CD1c-positive myeloid dendritic cell (primary cell): ENCODE measurements at regions not wholly inside any gene's neighbourhood (a gene's known extent, or its start where the extent isn't known, plus 50 kb on each side); places are given as distances from the start of the nearest gene placed in this dataset.

ENCODE experiments used
- DNase-seq: peaks from one replicate; pipeline ENCODE4 v3.0.0-alpha.2; 2016; ENCODE audit errors: extremely low spot score

- DNase-seq = no peak
These were observed 95.9 kb downstream of the GLUL start for GRCh38 chr1:182295697-182296096.

GRCh38 chr1:182293119-182293589 lies 98.4 kb downstream of the GLUL start:
- no peak for DNase-seq

GRCh38 chr1:182292193-182292741 lies 99.3 kb downstream of the GLUL start:
- DNase-seq = no peak

GRCh38 chr1:182291584-182292192 lies 99.9 kb downstream of the GLUL start:
- DNase-seq = no peak

DNA sequence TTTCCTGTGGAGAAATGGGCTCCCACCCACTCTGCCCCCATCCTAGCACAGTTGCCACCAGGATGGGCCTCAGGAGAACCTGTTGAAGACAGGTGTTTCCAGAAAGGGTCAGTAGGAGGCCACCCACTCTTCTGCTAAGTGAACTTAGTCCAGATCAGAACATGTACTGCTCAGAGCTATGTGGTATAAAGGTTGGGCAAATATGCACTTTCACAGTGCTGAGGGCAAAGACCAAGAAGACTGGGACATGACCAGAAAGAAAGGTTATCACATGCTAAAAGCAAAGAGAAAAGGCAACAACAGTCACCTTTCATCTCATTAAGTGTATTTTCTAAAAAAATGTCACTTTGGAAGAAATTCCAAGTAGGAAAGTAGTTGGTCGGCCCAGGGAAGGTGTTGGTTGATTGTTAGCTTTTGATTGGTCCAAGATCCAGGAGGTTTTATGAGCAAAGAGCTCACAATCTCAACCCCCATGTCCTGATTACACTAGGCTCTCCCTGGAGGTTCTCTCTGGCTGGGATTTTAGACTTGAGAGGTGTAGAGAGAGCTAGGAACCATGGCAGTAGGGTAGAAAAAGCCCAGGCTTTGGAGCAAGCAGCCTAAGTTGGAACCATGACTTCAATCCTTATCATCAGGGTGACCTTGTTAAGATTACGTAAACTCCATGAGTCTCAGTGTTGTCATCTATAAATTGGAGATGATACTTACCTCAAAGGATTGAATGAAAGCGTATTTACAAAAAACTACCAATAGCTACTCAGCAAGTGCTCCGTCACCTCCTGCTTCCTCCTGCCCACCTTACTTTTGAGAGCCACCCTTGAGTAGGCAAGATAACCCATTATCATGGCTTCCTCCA lies 102.6 kb downstream of the GLUL start:
- no peak for DNase-seq

DNA sequence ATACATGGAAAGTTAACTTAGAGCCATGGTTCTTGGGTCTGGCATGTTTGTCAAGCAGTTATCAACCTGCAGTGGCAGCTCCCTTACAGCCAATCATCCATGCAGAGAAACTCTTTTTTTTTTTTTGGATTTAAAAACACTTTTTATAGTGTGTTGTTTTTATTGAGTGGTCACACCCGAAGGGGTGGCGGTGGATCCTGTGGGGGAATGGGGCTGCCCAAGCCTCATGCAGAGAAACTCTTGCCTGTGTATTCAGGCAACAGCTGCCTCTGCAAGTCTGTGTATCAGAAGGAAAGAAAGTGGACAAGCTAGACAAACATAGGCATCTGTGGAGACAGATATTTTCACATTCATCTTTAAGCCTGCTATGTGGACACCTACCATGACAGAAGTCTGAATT lies 104.8 kb downstream of the GLUL start:
- no peak for DNase-seq

DNA sequence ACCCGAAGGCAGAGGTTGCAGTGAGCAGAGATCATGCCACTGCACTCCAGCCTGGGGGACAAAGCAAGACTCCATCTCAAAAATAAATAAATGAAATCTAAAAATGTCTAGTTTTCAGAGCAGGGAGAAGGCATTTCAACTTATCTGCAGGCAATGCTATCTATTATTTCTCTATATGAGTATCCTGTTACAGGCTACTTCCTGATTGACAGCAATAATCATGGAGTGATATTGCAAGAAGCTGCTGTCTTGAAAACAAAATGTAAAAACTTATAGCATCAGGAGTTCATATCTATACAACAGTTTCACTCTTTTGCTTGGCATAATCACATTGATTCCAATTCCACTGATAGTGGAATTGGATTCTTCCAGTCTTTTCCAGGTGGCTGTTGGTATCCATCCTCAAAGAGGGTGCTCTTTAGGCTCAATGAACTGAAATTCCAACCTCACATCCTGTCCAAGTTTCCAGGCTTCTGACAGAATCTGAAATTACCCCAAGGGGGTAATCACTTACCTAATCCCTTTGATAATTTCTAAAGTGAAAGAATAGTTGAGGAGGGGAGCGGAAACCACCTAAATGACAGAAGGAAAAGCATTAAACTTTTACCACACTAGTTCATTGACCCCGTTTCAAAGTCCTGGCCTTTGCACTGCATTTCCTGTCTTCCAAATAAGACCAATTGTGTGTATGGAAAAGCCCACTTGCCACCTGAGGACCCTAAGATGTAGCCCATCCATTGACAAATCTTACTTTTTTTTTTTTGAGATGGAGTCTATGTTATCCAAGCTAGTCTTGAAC lies 107.6 kb downstream of the GLUL start:
- DNase-seq = no peak

GRCh38 chr1:182281541-182281940 lies 110.0 kb downstream of the GLUL start:
- no peak for DNase-seq

DNA sequence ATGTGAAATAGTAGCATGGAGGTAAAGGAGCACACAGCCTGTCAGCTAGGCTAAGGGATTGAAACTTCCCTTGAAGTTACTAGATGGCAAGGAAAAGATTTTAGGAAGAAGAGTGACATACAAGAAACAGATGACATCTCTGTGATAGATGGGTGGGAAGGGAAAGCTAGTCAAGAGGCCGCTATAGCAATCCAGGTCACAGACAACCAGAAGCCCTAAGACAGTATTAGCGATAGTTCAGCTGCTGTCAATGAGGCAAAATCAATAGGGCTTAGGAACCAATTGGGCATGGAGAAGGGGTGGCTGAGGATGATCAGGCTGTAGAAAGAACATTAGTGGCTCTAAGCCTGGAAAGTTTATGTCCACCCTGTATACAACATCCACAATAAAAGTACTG lies 111.1 kb downstream of the GLUL start:
- no peak for DNase-seq

- no peak for DNase-seq
These were observed 111.7 kb downstream of the GLUL start for GRCh38 chr1:182279724-182280503.

- DNase-seq = no peak
These were observed 112.3 kb downstream of the GLUL start for GRCh38 chr1:182279302-182279701.

DNA sequence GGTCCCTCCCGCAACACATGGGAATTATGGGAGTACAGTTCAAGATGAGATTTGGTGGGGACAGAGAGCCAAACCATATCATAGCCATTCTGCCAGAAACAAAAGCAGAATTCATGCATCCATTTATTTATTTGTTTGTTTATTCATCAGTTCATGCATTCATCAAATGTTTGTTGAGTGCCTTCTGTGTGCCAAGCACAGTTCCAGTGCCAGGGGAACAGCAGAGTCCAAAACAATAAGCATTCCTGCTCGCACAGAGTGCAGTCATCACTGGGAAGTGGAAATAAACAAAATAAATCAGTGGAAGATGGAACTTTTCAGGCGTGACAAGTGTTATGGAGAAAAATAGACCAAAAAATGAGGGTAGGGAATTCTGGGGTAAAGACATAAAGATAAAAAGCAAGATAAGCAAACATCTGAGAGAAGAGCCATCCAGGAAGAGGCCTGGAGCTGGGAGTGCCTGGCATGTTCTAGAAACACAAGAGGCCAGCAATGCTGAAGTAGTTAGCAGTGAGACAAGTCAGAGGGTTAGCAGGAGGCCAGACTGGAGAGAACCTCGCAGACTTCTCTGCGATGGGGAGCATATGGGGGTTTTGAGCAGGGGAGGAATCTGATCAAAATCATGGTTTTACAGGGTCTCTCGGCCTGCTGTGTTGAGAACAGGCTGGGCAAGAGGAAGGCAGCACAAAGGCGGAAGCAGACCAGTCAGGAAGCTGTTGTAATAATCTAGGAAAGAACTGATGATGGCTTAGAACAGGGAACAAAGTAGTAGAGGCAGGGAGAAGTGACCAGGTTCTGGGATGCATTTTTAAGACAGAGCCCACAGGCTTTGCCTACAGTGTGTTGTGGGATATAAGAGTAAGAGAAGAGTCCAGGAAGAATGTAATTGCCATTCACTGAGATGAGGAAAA lies 113.2 kb downstream of the GLUL start:
- peak; percentile 11 for DNase-seq

DNA sequence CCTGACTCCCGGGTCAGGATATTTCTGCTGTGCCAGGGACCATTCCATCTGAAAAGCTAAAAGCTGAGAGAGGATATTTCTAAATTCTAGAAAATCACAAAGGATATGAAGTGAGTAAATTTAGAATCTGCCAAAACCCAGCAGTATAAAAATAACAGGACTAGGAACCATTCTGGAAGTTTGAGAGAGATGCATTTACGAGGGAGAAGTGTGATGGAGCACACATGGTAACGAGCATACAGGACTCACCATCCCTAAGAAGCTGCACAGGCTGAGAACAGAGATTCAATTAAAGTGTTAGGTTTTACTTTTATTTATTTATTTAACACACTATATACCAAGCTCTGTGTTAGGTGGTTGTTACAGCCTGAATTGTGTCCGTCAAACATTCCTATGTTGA lies 116.3 kb downstream of the GLUL start:
- no peak for DNase-seq

GRCh38 chr1:182274618-182275017 lies 117.0 kb downstream of the GLUL start:
- no peak for DNase-seq

GRCh38 chr1:182270731-182271130 lies 120.9 kb downstream of the GLUL start:
- no peak for DNase-seq

- DNase-seq = no peak
These were observed 122.5 kb downstream of the GLUL start for GRCh38 chr1:182269097-182269496.

DNA sequence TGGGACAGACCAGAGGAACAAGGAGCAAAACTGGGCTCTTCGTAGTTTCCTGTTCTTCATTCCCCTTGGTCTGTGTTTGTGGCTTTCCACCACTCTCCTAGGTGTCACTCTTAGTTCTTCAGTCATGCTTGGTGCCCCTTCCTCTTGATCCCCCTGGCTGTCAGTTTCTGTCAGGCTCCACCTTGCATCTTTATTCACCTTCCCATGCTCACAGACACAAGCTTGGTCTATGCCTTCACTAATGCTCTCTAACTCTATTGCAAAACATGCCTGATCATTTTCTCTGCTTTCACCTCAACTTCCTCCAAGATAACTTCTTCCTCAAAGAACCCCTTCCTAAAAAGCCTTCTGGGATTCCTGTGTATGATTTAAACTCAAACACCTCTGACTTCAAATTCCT lies 122.9 kb downstream of the GLUL start:
- peak; percentile 48 for DNase-seq

DNA sequence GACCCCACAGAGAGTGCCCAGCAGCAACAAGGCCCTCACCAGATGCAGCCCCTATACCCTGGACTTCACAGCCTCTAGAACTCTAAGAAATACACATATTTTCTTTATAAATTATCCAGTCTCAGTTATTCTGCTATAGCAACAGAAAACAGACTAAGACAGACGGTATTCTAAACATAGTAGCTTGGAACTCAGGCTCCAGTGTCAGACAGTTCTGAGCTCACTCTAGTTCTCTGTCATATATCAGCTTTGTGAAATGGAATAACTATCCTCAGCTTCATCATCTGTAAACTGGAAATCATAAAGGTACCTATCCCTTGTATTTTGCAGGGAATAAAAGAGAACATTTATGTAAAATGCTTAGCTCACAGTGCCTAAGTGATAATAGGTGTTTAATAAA lies 127.4 kb downstream of the GLUL start:
- no peak for DNase-seq

DNA sequence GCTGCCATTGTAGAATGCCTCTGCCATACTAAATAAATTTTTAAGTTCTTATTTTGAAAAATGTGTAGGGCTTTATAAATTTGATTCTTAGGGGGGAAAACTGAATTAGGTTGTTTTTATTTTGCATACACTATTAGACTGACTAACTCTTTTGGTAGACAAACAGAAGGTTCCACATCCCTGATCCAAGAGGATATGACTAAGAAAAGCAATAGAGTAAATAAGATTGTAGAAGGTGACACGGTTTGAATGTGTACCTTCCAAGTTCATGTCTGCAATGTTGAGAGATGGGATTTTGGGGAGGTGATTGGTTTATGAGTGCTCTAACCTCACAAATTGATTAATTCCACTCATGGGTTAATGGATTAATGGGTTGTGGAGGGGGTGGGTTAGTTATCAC lies 127.9 kb downstream of the GLUL start:
- no peak for DNase-seq

DNA sequence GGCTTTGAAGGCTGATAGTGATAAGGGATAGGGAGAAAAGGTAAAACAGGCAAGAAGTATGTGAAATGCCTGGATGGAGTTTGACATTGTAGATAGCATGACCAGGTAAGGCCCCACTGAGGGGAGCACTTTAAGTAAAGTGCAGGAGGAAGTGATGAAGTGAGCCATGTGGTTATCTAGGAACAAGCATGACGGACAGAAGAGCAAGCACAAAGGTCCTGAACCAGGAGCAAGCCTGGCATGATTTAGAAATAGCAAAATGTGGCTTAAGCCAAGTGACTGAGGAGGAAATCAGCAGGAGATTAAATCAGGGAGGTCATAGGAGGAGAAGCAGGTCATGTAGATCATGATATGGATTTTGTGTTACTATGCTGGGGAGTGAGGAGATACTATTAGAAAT lies 129.2 kb downstream of the GLUL start:
- no peak for DNase-seq
